ENCODE measurements at regions not wholly inside any gene's neighbourhood (a gene's known extent, or its start where the extent isn't known, plus 50 kb on each side); places are given as distances from the start of the nearest gene placed in this dataset.

DNA sequence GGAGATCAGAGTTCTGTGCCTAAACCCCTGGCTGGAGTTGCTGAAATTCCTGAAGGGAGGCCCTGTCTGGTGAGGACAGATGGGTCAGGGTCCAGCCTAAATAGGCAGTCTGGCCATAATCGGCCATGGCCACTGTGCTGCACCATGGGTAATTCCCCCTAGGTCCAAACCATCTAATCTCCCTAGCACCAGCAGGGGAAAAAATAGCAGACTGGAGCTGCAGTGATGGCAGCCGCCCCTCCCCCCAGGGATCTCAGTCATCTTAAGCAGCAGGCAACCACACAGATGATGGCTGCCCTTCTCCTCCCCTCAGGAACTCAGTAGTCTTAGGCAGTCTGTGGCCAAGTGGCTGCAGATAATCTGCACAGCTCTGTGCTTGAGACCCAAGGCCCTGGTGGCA is 68.4 kb upstream of the CD96 start:
- CTCF ChIA-PET = no interaction called here
- no peak for DNase-seq (ENCODE audit: extremely low spot score)

GRCh38 chr3:111476701-111477100 is 65.3 kb upstream of the CD96 start:
- ChIA-PET CTCF (no interaction called here), POLR2A (no interaction called here)
- DNase-seq (ENCODE audit: extremely low spot score) = no peak
- TF ChIP-seq, protein P1, sequence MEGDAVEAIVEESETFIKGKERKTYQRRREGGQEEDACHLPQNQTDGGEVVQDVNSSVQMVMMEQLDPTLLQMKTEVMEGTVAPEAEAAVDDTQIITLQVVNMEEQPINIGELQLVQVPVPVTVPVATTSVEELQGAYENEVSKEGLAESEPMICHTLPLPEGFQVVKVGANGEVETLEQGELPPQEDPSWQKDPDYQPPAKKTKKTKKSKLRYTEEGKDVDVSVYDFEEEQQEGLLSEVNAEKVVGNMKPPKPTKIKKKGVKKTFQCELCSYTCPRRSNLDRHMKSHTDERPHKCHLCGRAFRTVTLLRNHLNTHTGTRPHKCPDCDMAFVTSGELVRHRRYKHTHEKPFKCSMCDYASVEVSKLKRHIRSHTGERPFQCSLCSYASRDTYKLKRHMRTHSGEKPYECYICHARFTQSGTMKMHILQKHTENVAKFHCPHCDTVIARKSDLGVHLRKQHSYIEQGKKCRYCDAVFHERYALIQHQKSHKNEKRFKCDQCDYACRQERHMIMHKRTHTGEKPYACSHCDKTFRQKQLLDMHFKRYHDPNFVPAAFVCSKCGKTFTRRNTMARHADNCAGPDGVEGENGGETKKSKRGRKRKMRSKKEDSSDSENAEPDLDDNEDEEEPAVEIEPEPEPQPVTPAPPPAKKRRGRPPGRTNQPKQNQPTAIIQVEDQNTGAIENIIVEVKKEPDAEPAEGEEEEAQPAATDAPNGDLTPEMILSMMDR (IDR thresholded peaks at IDR 0.05; ENCODE audit: control extremely low read depth, extremely low read depth, low read depth, missing control alignments) = no peak

More for the DNA sequence above, 68.4 kb upstream of the CD96 start:
- POLR2A ChIA-PET = no interaction called here
- TF ChIP-seq, protein P1 (IDR thresholded peaks at IDR 0.05; ENCODE audit: control extremely low read depth, extremely low read depth, low read depth, missing control alignments) = no peak

DNA sequence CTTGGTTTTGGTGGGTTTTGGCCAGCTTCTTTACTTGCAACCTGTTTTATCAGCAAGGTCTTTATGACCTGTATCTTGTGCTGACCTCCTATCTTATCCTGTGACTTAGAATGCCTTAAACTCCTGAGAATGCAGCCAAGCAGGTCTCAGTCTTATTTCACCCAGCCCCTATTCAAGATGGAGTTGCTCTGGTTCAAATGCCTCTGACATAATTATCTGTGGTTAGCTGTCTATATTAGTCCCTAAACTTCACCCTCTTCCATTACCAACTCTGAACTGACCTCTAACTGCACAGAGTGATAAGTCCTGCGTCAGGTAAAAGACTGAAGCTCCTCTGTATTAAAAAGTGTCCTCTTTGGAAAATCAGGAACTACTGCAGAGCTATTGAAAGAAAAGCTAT is 61.9 kb upstream of the CD96 start:
- ChIA-PET CTCF (interaction anchor here (1.0 to 1.6 kb wide), 2 partner anchors 9 to 14 kb away, joined by 4 to 5 read pairs; no protein-coding TSS in a partner anchor), POLR2A (no interaction called here)
- no peak for DNase-seq (ENCODE audit: extremely low spot score)
- TF ChIP-seq, protein P1 (IDR thresholded peaks at IDR 0.05; ENCODE audit: control extremely low read depth, extremely low read depth, low read depth, missing control alignments) = no peak

DNA sequence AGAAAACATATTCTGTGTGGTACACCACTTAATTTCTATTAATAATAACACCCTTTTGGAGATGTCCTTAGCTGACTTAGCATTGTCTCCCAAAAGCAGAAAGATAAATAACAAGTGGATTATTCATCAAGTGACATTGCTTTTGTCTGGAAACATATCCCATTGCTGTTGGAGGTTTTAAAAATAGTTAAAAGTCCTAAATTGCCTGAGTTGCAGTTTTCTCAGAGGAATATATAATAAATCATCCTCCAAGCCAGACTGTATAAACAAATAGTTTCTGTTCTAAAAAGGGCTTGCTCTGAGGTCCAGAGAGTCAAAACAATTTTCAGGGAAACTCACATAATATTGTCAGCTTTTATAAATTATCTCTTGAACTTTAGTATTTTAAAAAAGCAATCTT is 60.4 kb upstream of the CD96 start:
- ChIA-PET CTCF (interaction anchor here (1.1 to 1.6 kb wide), 2 partner anchors 10 to 15 kb away, joined by 3 to 5 read pairs; no protein-coding TSS in a partner anchor), POLR2A (no interaction called here)
- TF ChIP-seq, protein P1 (IDR thresholded peaks at IDR 0.05; ENCODE audit: control extremely low read depth, extremely low read depth, low read depth, missing control alignments) = no peak
- no peak for DNase-seq (ENCODE audit: extremely low spot score)

DNA sequence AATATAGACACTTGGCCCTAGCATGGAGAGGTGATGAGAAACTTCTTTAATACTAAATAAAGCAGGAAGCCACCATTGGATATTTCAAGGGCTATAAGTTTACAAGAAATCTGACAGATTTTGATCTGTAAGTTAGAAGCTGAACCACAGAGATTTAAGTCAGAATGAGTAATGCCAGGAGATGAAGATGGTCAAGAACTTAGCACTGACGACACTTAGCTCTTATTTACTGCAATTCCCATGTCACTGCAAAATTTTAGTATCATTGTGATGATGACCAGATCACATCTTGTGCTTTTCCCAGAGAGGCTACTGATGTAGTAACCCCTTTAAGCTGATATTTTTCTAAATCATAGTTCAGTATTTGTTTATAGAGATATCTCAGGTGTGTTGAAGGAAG is 59.4 kb upstream of the CD96 start:
- ChIA-PET CTCF (interaction anchor here (1.1 kb wide), 1 partner anchor 54 kb away, joined by 3 read pairs; no protein-coding TSS in a partner anchor), POLR2A (no interaction called here)
- TF ChIP-seq, protein P1 (IDR thresholded peaks at IDR 0.05; ENCODE audit: control extremely low read depth, extremely low read depth, low read depth, missing control alignments) = no peak
- DNase-seq (ENCODE audit: extremely low spot score) = no peak

DNA sequence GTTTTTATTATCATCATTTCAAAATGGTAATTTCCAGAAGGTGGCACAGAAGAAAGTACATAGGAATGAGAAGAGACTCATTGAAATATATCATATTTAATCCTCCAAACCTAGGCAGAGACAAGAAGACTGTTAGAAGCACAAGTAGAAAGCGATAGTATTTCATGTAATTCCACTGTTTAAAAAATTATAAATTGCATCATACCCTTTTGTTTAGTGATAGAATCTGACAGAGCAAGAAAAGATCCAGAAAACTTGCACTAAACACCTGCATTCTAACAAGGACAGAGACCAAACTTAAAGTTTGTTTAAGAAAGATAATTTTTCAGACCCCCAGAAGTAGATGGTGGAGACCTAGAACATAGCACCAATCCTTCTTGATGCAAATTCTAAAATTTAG is 56.9 kb upstream of the CD96 start:
- TF ChIP-seq, protein P1 (IDR thresholded peaks at IDR 0.05; ENCODE audit: control extremely low read depth, extremely low read depth, low read depth, missing control alignments) = no peak
- DNase-seq (ENCODE audit: extremely low spot score) = no peak
- CTCF ChIA-PET = interaction anchor here (1.4 kb wide), 1 partner anchor 38 kb away, joined by 3 read pairs; no protein-coding TSS in a partner anchor
- POLR2A ChIA-PET = no interaction called here
